ENCODE measurements at regions not wholly inside any gene's neighbourhood (a gene's known extent, or its start where the extent isn't known, plus 50 kb on each side); places are given as distances from the start of the nearest gene placed in this dataset.

DNA sequence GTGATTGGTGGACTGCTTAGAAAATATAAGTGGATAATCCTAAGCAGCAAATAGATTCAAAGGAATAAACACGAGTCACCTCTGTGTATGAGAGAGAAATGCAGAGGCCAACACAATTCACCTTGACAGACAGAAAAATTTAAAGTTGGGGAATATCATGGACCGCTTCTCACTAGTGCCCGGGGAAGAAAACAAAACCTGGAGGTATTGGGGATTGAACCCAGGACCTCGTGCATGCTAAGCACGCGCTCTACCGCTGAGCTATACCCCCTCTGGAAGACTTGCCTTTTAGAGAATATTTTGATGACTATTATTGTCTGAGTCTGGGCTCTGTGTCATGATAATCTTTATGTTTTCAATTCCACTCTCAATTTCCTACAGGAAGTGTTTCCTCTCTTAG lies 111.9 kb downstream of the TRIM27 start:
- Histone ChIP-seq H3K4me3 (ENCODE audit: low read depth, low read length) (no peak overlapping the region), H3K27me3 (ENCODE audit: control insufficient read depth, insufficient read depth, low read length) (peaks cover 39% of the 10 kb centered on the region), H3K36me3 (ENCODE audit: control insufficient read depth, insufficient read depth, low read length) (no peaks in the 10 kb centered on the region)
- POLR2A ChIA-PET: no interaction called here
- CTCF ChIA-PET: no interaction called here
- DNase-seq (ENCODE audit: low read depth): no peak
- TF ChIP-seq, protein P1, sequence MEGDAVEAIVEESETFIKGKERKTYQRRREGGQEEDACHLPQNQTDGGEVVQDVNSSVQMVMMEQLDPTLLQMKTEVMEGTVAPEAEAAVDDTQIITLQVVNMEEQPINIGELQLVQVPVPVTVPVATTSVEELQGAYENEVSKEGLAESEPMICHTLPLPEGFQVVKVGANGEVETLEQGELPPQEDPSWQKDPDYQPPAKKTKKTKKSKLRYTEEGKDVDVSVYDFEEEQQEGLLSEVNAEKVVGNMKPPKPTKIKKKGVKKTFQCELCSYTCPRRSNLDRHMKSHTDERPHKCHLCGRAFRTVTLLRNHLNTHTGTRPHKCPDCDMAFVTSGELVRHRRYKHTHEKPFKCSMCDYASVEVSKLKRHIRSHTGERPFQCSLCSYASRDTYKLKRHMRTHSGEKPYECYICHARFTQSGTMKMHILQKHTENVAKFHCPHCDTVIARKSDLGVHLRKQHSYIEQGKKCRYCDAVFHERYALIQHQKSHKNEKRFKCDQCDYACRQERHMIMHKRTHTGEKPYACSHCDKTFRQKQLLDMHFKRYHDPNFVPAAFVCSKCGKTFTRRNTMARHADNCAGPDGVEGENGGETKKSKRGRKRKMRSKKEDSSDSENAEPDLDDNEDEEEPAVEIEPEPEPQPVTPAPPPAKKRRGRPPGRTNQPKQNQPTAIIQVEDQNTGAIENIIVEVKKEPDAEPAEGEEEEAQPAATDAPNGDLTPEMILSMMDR (IDR thresholded peaks at IDR 0.05; ENCODE audit: insufficient read depth, low read depth, low read length): no peak

DNA sequence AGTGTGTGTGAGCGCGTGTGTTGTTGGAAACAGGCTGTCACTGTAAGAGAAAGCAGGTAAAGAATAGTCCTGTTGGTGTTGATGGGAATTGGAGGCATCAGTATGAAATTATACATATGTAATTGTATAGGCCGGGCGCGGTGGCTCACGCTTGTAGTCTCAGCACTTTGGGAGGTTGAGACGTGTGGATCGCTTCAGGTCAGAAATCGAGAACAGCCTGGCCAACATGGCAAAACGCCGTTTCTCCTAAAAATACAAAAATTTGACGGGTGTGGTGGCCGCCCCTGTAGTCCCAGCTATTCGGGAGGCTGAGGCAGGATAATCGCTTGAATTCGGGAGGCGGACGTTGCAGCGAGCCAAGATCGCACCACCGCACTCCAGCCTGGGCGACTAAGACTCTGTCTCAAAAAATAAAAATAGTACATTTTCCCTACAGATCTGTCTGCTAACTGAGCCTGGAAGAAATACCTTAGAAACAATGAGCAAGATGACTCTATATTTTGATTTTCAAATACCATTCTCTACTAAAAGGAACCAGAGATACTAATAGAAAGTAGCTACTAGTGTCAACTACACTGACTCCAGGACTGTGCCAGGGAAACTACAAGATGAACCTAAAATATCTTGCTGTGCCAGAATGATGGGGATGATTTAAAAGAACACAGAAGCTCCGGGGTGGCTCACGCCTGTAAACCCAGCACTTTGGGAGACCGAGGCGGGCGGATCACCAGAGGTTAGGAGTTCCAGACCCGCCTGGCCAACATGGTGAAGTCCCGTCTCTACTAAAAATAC lies 110.8 kb downstream of the TRIM27 start:
- no peaks in the 10 kb centered on the region for H3K36me3 ChIP-seq (ENCODE audit: control insufficient read depth, insufficient read depth, low read length)
- ChIA-PET CTCF (no interaction called here), POLR2A (no interaction called here)
- peaks cover 41% of the 10 kb centered on the region for H3K27me3 ChIP-seq (ENCODE audit: control insufficient read depth, insufficient read depth, low read length)
- TF ChIP-seq, protein P1 (IDR thresholded peaks at IDR 0.05; ENCODE audit: insufficient read depth, low read depth, low read length): no peak
- DNase-seq (ENCODE audit: low read depth): no peak
- no peak overlapping the region for H3K4me3 ChIP-seq (ENCODE audit: low read depth, low read length)

DNA sequence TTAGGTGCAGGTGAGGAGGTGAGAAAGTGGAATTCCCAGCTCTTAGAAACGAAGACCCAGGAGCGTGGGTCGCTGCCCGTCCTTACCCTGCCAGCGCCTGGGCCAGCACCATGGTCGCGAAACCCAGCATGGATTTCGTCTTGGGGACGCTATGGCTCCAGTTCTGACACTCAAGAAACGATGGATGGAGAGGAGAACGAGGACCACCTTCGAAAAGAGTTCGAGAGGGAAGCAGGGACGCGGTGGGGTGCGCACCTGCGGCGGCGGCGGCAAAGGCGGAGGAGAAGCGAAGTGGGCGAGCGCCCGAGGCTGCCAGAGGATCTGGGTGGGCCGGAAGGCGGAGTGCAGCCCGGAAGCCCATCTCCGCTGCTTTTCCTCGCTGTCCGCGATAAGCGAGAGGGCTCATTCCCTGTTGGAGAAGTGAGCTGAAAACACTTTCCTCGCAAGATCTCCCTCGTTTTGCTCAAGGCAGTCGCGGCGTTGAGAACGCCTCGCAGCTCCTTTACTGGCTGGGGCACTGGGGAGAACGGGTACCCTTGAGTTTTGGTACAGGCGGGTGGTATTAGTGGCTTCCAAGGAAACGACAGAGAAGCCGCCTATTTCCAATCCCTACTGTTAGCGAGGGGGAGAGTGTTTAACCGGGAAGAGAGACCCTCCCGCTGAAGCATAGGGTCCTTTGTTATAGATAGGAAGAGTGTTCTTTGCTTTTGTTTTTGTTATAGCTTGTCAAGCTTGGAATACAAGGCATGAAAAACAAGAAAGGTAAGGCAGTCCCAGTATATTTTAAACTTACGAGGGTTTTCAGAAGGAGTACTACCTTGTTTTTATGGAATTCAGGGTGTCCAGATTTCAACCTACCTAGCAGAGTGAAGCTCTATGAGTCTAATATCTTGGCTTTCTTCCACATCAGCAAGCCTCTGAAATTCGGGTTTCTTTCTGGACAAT lies 109.5 kb downstream of the TRIM27 start:
- DNase-seq (ENCODE audit: low read depth): no peak
- no peaks in the 10 kb centered on the region for H3K36me3 ChIP-seq (ENCODE audit: control insufficient read depth, insufficient read depth, low read length)
- TF ChIP-seq, protein P1 (IDR thresholded peaks at IDR 0.05; ENCODE audit: insufficient read depth, low read depth, low read length): no peak
- H3K27me3 ChIP-seq (ENCODE audit: control insufficient read depth, insufficient read depth, low read length): peaks cover 41% of the 10 kb centered on the region
- H3K4me3 ChIP-seq (ENCODE audit: low read depth, low read length): peak overlapping the region; percentile 29; the same call in 1 of the 2 replicates
- POLR2A ChIA-PET: no interaction called here
- CTCF ChIA-PET: interaction anchor here (0.8 kb wide), 1 partner anchor 23 kb away, joined by 3 read pairs; no protein-coding TSS in a partner anchor

DNA sequence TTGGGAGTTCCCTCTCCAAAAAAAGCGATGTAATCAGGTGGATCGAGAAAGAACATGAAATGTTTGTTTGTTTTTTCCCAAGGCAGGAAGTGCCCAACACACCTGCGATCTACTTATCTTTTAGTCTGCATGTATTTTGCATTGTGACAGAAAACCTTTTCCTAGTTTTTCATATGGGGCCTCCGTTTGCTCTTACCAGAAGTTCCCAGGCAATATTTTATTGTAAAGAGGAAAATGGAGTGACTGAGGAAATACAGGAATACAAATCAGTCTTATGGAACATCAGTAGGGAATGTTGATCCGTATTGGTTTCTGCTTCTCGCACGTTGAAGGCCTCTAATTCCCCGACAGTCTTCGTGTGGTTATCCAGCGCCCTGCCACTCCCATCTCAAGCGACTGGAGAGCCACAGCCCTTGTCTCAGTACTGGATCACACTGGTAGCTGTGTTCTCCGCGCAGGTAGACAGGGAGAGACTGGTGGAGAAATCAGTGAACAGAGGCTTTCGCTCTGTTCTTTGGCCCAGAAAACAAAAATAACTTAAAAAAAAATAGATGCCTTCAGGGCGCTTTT lies 107.4 kb downstream of the TRIM27 start:
- no peak for DNase-seq (ENCODE audit: low read depth)

More for the DNA sequence above, 107.4 kb downstream of the TRIM27 start:
- TF ChIP-seq, protein P1 (IDR thresholded peaks at IDR 0.05; ENCODE audit: insufficient read depth, low read depth, low read length): no peak
- ChIA-PET CTCF (no interaction called here), POLR2A (no interaction called here)
- Histone ChIP-seq H3K4me3 (ENCODE audit: low read depth, low read length) (no peak overlapping the region), H3K36me3 (ENCODE audit: control insufficient read depth, insufficient read depth, low read length) (no peaks in the 10 kb centered on the region), H3K27me3 (ENCODE audit: control insufficient read depth, insufficient read depth, low read length) (peaks cover 28% of the 10 kb centered on the region)
